SKM-1 treated with dmso at 0.1 percent for 144 hours (cell line): ENCODE measurements at regions not wholly inside any gene's neighbourhood (a gene's known extent, or its start where the extent isn't known, plus 50 kb on each side); places are given as distances from the start of the nearest gene placed in this dataset.

Source experiments
- DNase-seq: peaks from one replicate; lab custom pipeline; 2025; ENCODE audit not compliant: unreplicated experiment; lab: John Stamatoyannopoulos, UW

DNA sequence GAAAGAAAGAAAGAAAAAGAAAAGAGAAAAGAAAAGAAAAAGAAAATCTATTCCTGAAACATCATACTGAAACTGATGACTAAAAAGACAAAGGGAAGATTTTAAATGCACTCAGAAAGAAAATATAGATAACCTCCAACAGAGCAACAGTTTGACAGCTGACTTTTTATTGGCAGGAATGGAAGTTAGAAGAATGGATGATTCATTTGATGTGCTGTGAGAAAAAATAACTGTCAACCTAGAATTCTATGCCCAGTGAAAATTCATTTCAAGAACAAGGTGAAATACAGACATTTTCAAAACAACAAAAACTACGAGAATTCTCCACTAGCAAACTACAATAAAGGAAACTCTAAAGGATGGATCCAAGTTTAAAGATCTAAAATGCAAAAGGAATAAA is 50.5 kb upstream of the HSPA12A start:
- DNase-seq, result no peak

DNA sequence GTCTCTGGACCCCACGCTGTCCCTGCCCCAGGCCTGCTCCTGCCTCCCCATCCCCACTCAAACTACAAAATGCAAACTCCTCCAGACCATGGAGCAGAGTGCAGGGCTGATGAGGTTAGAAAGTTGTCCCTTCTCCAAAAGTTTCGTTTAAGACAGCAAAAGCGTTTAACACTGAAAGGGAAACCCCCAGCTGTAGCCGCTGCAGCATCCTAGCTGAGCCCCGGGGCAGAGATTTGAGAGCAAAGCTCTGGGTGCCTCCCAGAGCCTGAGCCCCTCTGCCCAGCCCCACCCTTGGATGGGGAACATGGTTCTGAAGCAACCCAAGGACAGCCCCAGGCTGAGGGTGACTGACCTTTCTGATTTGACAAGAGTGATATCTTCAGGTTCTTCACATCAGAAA is 52.8 kb upstream of the ENO4 start:
- no peak for DNase-seq

DNA sequence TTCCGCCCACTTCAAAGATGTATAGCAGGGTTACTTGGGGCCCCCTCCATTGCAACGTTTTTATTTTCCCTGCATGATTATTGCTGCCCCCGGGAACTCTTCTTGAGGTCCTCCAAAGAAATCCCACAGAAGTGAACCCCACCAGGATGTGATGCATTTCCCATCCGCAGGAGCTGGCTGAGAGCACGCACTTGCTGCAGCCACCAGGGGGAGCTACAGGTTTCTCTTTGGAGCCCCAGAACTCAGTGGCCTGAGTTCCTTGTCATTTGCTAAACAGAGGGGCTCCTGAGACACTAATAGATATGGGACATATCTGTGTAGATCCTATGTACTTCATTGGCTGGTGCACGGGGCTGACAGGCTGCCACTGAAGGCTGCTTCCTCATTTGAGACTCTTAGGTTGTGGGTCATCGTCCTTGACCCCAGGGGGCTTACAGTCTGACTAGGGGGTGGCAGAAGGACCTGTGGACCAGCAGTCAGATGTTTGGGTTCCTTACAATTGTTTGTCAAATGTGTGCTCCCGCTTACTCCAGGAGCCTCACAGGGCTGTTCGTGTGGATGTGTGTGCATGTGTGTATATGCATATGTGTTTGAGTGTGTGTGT is 52.3 kb upstream of the ENO4 start:
- peak; percentile 51 for DNase-seq

DNA sequence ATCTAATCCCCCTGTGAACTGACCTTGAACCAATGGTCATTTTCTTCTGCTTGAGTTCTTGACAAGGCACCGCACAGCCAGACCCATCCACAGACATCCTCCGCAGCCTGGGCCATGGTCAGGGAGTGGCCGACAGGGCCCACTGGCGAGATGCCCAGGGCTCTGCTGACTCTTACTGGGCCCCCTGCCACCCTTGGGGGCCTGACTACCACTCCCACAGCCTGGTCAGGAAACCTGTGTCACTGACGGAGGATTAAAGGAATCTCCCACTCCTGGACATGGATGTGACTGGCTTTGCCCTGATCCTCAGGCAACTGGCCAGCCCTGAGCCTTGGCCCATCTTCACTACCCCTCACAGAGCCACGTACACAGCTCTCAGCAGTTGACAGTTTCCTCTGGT is 50.4 kb upstream of the ENO4 start:
- no peak for DNase-seq
